HPDE6-E6E7 (cell line): ENCODE measurements at regions not wholly inside any gene's neighbourhood (a gene's known extent, or its start where the extent isn't known, plus 50 kb on each side); places are given as distances from the start of the nearest gene placed in this dataset.
A peak's percentile ranks its signal among the peaks of the same experiment; 100 is the strongest.
"Not testable (repeated sequence)": the region's sequence is repeated elsewhere in the genome, so short reads cannot be mapped to it uniquely, and the experiment has no call there.

Experiments
- DNase-seq: peaks from one replicate; pipeline ENCODE4 v3.0.0; 2011; ENCODE audit warnings: missing footprints; ENCODE audit errors: extremely low spot score

DNA sequence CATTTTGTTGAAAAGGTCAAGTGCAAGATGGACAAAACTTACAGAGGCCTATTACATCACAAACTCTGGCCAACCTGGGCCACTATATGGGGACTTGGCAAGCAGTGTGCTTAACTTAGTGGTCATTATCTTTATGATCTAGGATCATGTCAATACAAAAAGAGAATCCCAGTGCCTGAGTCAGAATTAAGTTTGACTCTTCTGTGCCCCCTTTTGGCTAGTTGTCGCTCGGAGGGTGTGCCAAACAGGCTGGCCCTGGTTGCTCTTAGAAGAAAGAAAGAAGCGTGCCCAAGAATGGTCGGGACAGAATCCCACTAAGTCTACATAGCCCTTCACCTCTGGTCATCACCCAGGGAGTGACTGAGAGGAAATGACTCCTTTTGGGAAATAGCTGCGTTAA lies 100.1 kb downstream of the EIF4E start:
- peak; percentile 5 for DNase-seq

GRCh38 chr4:98827661-98828060 lies 101.3 kb downstream of the EIF4E start:
- no peak for DNase-seq

DNA sequence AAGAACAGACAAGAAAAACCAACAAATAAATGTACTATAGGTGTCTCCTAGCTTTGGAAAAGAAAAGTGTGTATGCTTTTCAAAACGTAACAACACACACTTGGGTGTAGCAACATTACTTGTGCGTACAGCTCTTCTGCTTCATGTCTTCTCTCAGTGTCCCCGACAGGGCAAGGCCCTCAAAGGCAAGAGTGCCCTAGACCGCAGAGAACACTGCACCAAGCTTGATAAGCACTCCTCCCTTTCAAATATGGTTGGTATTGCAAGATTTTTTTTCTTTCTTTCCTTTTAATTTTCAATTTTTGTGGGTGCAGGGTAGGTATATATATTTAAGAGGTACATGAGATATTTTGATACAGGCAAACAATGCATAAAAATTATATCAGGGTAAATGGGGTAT lies 106.8 kb downstream of the EIF4E start:
- no peak for DNase-seq

DNA sequence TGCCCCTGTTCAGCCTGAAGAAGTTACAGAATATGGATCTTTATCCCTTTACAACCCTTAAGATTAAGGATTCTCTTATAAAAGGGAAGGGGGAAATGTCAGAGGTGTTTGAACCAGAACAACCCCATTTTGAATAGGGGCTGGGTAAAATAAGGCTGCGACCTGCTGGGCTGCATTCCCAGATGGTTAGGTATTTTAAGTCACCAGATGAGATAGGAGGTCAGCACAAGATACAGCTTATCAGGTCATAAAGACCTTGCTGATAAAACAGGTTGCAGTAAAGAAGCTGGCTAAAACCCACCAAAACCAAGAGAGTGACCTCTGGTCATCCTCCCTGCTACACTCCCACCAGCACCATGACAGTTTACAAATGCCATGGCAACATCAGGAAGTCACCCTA lies 110.8 kb downstream of the EIF4E start:
- not testable (repeated sequence) for DNase-seq

DNA sequence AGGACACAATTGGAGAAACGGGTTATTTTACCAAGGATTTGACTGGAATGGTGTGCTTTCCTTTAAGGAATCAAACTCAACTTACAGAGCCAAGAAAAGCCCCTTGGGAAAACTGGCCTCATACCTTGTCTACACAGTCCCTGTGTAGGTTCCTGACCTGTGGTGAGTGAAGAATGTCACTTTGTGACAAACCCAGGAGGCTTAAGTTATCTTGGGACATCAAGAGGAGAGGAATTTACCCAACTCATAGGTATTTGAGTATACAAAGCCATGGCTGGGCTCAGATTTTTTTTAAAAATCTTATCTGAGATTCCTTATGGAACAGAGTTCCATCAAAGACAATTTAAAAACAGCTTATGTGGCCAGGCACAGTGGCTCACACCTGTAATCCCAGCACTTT lies 112.1 kb downstream of the EIF4E start:
- DNase-seq, result no peak

- no peak for DNase-seq
Observed at GRCh38 chr4:98816386-98816785, 112.5 kb downstream of the EIF4E start.

DNA sequence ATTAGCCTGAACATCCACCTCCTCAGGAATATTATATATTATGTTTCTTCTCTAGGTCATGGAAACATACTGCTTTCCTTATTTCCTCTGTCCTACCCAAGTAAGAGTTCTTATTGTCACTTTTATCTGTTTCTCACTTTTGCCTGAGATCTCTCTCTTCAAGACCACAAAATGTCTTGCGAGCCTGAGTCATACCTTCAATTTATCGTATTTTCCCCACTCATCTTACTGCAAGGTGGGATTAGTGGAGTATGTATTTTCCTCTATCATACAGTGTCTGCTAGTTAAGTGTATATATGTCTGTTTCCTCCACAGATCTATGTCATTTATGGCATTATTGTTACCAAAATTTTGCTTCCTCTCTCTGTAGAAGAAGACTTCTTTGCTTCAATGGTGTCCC lies 124.5 kb downstream of the EIF4E start:
- no peak for DNase-seq

DNA sequence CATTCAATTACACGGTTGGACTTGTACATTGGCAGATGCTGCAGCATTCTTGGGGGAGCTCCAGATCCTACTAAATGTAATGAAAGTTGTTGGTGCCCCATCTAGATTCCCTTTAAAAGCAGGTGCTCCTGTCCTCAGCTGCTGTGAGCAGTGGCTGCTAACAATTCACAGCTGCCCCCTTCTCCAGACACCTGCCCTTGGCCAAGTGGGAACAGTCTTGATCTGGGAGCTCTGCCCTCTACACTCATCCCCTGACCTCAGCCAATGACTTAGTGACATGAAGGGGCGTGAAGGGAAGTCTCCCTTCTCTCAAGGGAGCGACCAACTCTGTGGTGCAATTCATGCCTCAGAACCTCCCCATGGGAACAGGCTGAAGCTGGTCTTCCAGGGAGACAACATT lies 125.7 kb downstream of the EIF4E start:
- no peak for DNase-seq

DNA sequence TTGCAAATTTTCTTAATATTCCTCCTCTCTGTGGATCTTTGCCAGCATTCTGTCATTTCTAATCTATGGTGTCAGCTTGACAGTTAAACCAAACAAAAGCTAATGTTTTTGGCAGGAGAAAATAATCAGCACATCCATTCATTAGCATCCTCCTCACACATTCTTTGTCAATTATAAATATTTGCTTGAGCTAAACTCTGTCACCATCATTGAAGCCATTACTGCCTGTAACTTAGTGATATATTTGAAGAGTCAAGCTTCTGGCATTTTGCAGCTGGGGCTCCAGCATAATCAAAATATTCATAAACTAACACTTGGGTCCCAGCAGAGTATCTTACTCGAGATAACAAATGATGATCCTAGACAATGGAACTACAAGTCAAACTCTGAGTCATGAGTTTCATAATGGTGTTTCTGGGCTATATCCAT lies 126.1 kb downstream of the EIF4E start:
- no peak for DNase-seq

GRCh38 chr4:98801259-98801725 lies 127.6 kb downstream of the EIF4E start:
- DNase-seq, result no peak

DNA sequence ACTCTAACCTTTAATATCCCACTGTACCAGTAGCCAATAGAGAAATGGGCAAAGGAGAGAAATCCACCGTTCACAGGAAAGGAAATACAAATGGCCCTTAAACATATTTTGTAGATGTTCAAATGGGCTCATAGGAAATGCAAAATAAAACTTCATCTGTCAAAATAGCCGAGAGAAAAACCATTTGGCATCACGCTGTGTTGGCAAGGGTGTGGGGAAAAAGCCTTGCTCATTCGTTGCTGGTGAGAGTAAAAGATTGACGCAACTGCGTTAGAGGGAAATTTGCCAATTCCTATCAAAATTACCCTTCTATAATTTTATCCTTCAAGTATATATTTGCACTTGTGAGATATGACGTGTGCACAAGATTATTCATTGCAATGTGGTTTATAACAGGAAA lies 131.9 kb downstream of the EIF4E start:
- no peak for DNase-seq

DNA sequence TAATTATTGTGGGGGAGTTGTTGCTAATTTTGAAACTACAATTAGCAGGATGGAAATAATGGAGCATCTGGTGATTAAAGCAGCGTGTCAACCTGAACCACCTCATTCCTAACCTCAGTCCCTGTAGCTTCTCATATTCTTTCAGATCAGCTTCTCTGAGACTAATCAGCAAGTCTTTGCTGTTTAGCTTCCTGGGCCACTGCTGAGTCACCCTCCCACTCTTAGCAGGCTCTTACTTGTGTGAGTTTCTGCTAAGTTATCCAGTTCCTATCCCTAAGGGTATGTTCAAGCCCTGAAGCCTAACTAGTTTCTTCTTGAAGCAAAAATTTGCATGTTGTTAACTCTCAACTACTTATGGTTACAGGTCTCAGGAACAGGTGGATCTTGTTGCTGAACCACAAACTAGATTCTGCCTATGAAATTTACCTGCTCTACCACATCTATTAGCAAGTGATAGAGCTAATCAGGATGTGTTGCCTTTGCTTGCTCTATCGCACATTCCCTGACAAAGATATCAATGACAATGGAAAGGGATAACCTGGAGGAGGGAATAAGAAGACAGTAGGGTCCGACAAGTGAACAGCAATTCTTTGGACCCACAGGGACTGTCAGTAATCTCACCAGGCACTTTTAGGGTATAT lies 134.2 kb downstream of the EIF4E start:
- peak; percentile 74 for DNase-seq

DNA sequence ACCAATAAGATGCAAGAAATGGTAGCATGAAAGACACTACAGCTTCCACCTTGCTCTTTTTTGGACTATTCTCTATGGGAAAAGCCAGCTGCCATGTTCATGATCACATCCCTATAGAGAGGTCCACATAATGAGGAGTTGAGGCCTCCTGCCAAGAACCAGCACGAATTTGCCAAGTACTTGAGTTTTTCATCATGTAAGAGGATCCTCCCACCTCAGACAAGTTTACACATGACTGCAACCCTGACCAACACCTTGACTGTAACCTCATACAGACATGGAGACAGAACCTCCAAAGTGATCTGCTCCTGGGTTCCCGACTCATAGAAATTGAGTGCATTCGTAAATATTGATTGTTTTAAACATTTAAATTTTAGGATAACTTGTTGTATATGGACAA lies 135.2 kb upstream of the TSPAN5 start:
- DNase-seq, result peak; percentile 41

DNA sequence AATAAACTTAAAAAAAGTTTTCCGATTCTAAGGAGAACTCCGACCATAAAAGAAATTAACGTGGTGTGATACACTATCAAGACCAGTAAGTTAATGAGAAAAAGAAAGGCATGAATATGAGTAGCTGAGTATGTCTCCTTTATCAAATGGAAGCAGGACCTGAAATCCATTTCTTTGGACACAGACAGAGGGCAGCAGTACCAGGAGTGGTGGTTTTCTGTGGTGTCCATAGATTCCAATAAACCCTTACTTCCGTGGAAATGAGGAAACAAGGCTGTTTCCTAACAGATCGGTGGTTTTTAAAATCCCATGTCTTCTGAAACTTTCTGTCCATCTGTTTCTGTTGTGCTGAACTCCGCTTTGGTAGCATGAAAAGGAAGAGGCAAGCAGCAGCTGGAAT lies 128.5 kb upstream of the TSPAN5 start:
- no peak for DNase-seq

DNA sequence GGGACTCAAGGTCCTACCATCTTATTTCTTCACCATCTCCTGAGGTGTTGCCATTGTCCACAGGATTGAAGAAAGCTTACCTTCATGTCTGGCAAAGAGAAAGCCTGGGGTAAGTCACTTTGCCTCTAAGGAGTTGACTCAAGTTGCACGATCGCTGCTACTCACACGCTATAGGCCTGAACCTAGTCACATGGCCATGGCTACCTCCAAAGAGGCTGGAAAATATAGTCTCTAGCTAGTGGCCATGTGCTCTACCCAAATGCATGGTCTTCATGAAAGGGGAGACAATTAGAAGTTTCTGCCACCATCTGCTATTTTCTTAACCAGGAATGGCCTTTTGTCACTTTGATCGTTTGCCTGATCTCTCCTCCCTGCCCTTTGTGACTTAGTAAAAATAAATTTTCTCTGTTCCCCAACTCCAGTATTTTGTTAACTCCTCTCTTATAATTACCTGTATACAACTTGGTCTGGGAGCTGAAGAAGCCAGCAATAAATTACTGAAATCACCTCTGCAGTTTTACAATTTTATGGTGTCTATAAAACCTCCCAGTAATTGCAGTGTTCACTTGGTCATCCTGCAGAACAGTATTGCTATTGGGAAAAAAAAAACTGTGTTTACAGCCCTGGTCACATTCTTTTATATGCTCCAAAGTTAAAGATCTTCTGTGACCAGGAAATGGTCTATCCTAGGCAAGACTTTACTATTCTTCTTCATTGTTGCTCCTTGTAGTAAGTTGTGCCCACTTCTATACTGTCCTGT lies 126.7 kb upstream of the TSPAN5 start:
- no peak for DNase-seq

DNA sequence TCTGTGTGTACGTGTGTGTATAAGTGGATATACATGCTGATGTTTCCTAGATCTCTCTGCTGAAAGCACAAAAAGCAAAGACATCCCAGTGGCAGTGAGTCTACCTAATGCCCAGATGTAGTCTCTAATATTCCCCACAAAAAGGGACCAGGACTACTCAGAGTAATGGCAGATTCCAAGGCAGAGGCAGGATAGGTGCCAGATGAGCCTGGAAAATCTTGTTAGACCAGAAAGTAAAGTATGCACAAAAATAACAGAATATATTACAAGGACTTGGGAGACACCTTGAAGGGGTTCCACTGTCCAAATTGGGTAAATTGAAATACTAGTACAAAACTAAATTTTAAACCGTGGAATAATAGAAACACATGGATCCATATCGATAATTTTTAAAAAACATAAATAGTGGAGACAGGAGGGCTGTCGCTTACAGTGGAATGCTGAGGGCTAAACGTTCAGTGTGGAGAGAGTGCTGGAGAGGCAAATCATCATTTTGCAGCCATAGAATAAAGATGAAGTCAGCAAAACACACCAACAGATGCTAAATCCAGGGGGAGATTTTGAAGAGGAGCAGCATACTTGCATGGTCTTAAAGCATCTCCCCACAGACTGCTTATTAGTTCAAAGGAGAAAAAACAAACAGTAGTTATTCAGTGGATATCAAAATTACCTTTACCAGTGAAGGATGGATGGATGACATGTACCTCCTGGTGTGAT lies 123.4 kb upstream of the TSPAN5 start:
- no peak for DNase-seq

GRCh38 chr4:98780926-98781325 lies 122.5 kb upstream of the TSPAN5 start:
- no peak for DNase-seq

- no peak for DNase-seq
Observed at GRCh38 chr4:98779088-98779487, 120.7 kb upstream of the TSPAN5 start.

- DNase-seq, result peak; percentile 82
Observed at GRCh38 chr4:98778206-98778605, 119.8 kb upstream of the TSPAN5 start.

DNA sequence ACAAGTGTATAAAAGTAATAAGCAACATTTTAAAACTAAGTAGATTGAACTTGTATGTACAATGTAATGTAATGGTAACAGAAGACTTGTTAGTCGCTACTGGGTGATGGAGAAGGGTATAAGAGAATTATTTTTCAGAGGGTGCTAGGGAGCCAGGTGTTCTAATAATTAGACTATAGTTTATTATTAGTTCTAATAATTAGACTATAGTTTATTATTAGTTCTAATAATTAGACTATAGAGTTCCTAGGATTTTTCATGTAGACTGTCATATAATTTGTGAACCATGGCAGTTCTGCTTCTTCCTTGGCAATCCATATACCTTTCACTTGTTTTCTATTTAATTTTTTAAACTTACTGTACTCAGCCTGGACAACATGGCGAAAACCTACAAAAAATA lies 117.3 kb upstream of the TSPAN5 start:
- DNase-seq, result no peak

DNA sequence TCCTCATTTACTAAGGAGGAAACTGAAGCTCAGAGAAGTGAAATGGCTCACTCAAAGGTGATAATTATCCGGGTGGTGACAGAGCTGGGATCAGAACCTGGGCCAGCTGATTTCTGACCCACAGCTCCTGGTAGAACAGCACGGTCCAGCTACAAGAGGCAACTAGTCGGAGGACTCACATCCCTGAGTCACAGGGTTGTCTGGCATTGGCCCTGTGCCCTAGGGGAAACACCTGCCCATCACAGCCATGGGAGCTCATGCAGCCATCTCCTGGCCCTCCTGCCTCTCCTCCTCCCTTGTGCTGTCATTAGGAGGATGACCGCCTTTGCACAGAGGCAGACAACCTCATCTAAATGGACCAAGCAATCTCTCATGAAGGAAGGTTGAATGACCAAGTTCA lies 115.2 kb upstream of the TSPAN5 start:
- DNase-seq, result peak; percentile 43

DNA sequence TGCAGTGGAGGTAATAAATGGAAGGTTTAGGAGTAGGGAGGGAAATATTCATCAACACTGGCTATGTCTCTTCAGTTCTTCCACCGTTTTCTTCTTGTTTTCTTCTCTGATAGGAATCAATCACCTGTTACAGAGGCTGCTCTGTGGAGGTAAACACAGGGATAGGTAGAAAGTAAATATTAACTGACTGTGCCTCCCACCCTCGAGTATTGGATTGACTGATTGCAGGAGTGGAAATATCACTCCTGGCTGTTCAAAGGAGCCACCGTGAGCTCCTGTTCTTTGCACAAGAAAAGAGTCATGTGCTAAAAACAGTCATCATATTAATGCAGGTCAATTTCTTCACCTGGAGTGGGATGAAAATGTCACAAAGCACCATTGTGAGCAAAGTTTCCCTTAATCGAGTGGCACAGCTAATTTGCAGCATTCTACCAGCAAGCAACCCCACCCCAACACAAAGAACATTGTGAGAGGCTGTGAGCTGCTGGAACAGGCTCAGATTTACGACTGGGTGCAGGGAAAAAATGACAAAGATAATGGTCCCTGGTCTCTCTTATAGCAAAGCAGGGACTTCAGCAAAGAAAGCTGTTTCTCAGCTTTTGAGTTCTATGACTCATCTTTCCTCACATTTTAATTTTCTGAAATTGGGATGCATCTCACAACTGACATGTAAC lies 113.7 kb upstream of the TSPAN5 start:
- DNase-seq, result no peak
